H9 (cell line): ENCODE measurements at regions not wholly inside any gene's neighbourhood (a gene's known extent, or its start where the extent isn't known, plus 50 kb on each side); places are given as distances from the start of the nearest gene placed in this dataset.

ENCODE experiments used
- DNase-seq: peaks from one replicate; pipeline ENCODE4 v3.0.0-alpha.2; 2017
- H2AFZ ChIP-seq: one replicate; pipeline ENCODE4 v1.6.1; 2013; ENCODE audit warnings: mild to moderate bottlenecking, low read length, control low read depth, moderate library complexity
- H2AK5ac ChIP-seq: 2 replicates; pipeline ENCODE4 v1.6.1; 2013; ENCODE audit warnings: low read length, control low read depth, mixed read lengths; ENCODE audit not compliant: insufficient read length
- H2BK120ac ChIP-seq: one replicate; pipeline ENCODE4 v1.6.1; 2013; ENCODE audit warnings: low read depth, mild to moderate bottlenecking, low read length, control low read depth, inconsistent platforms; ENCODE audit not compliant: poor library complexity, severe bottlenecking
- H2BK12ac ChIP-seq: 2 replicates; pipeline ENCODE4 v1.6.1; 2013; ENCODE audit warnings: low read length, control low read depth, mixed read lengths, low read depth; ENCODE audit not compliant: insufficient read length
- H2BK15ac ChIP-seq: 2 replicates; pipeline ENCODE4 v1.6.1; 2013; ENCODE audit warnings: low read depth, low read length, control low read depth
- H2BK20ac ChIP-seq: one replicate; pipeline ENCODE4 v1.6.1; 2013; ENCODE audit warnings: low read depth, mild to moderate bottlenecking, low read length, control low read depth, inconsistent platforms; ENCODE audit not compliant: poor library complexity, severe bottlenecking
- H2BK5ac ChIP-seq: 2 replicates; pipeline ENCODE4 v1.6.1; 2013; ENCODE audit warnings: low read length, control low read depth, mixed read lengths; ENCODE audit not compliant: insufficient read length
- H3K14ac ChIP-seq: 2 replicates; pipeline ENCODE4 v1.6.1; 2013; ENCODE audit warnings: low read length, control low read depth; ENCODE audit not compliant: insufficient read depth
- H3K18ac ChIP-seq: 2 replicates; pipeline ENCODE4 v1.6.1; 2013; ENCODE audit warnings: low read depth, mild to moderate bottlenecking, mixed read lengths, low read length, control low read depth; ENCODE audit not compliant: insufficient read length
- H3K23ac ChIP-seq: 2 replicates; pipeline ENCODE4 v1.6.1; 2013; ENCODE audit warnings: low read length, control low read depth, mixed read lengths, low read depth; ENCODE audit not compliant: insufficient read length
- H3K23me2 ChIP-seq: 2 replicates; pipeline ENCODE4 v1.6.1; 2013; ENCODE audit warnings: low read depth, mild to moderate bottlenecking, mixed read lengths, low read length, control low read depth; ENCODE audit not compliant: insufficient read length, poor library complexity, severe bottlenecking
- H3K27ac ChIP-seq: 2 replicates; pipeline ENCODE4 v1.5.1; 2013; ENCODE audit warnings: low read length, control low read depth, mixed read lengths, low read depth; ENCODE audit not compliant: insufficient read length
- H3K27me3 ChIP-seq: 2 replicates; pipeline ENCODE4 v1.6.1; 2013; ENCODE audit warnings: low read length, control low read depth, inconsistent platforms; ENCODE audit not compliant: insufficient read depth
- H3K4ac ChIP-seq: 2 replicates; pipeline ENCODE4 v1.6.1; 2013; ENCODE audit warnings: low read depth, mild to moderate bottlenecking, control low read depth, inconsistent platforms, low read length, moderate library complexity
- H3K4me1 ChIP-seq: 2 replicates; pipeline ENCODE4 v1.6.1; 2013; ENCODE audit warnings: low read length, control low read depth, inconsistent platforms; ENCODE audit not compliant: insufficient read depth
- H3K4me2 ChIP-seq: 2 replicates; pipeline ENCODE4 v1.6.1; 2013; ENCODE audit warnings: low read length, control low read depth, mixed read lengths; ENCODE audit not compliant: insufficient read length, insufficient read depth
- H3K56ac ChIP-seq: 2 replicates; pipeline ENCODE4 v1.6.1; 2013; ENCODE audit warnings: low read depth, mild to moderate bottlenecking, mixed read lengths, low read length, control low read depth; ENCODE audit not compliant: insufficient read length
- H3K79me1 ChIP-seq: 2 replicates; pipeline ENCODE4 v1.6.1; 2013; ENCODE audit warnings: low read depth, mild to moderate bottlenecking, moderate library complexity, low read length, control low read depth, inconsistent platforms; ENCODE audit not compliant: insufficient read depth, poor library complexity, severe bottlenecking
- H3K79me2 ChIP-seq: 2 replicates; pipeline ENCODE4 v1.6.1; 2013; ENCODE audit warnings: low read length, control low read depth, inconsistent platforms; ENCODE audit not compliant: insufficient read depth
- H3K9ac ChIP-seq: 2 replicates; pipeline ENCODE4 v1.6.1; 2013; ENCODE audit warnings: low read length, control low read depth, mixed read lengths; ENCODE audit not compliant: insufficient read length; ENCODE audit errors: extremely low read depth
- H3K9me3 ChIP-seq: one replicate; pipeline ENCODE4 v1.6.1; 2013; ENCODE audit warnings: low read depth, low read length, inconsistent platforms; ENCODE audit not compliant: control insufficient read depth
- H3T11ph ChIP-seq: one replicate; pipeline ENCODE4 v1.6.1; 2013; ENCODE audit warnings: mild to moderate bottlenecking, low read length, control low read depth, inconsistent platforms
- H4K20me1 ChIP-seq: one replicate; pipeline ENCODE4 v1.6.1; 2013; ENCODE audit not compliant: control insufficient read depth, insufficient read length, insufficient read depth
- H4K5ac ChIP-seq: 2 replicates; pipeline ENCODE4 v1.6.1; 2013; ENCODE audit warnings: low read depth, mild to moderate bottlenecking, mixed read lengths, low read length, control low read depth; ENCODE audit not compliant: insufficient read length
- H4K8ac ChIP-seq: replicated peaks from 2 replicates; pipeline ENCODE4 v1.6.1; 2013; ENCODE audit warnings: low read length, control low read depth, mixed read lengths, low read depth; ENCODE audit not compliant: insufficient read length
- H4K91ac ChIP-seq: 2 replicates; pipeline ENCODE4 v1.6.1; 2013; ENCODE audit warnings: low read depth, mild to moderate bottlenecking, moderate library complexity, mixed read lengths, low read length, control low read depth; ENCODE audit not compliant: insufficient read length
- H3K27ac Mint-ChIP-seq, 3 experiments: 2 replicates in 2 of 3; 3 replicates in 1 of 3; pipeline ENCODE4 v1.8.0; 2020 to 2021; ENCODE audit warnings: mixed read lengths in 3 of 3, mild to moderate bottlenecking in 1 of 3, moderate library complexity in 1 of 3
- H3K27me3 Mint-ChIP-seq: 2 replicates; pipeline ENCODE4 v1.8.0; 2021; ENCODE audit warnings: low read depth, mild to moderate bottlenecking, moderate library complexity, mixed read lengths
- H3K36me3 Mint-ChIP-seq, 3 experiments: 2 replicates in 2 of 3; 3 replicates in 1 of 3; pipeline ENCODE4 v1.8.0; 2020 to 2021; ENCODE audit warnings: low read depth in 3 of 3, mixed read lengths in 3 of 3; ENCODE audit not compliant: insufficient read depth in 1 of 3
- H3K4me1 Mint-ChIP-seq, 2 experiments: 2 replicates each; pipeline ENCODE4 v1.8.0; 2020; ENCODE audit warnings: mixed read lengths in 2 of 2
- H3K4me3 Mint-ChIP-seq, 2 experiments: 2 replicates in 1 of 2; 3 replicates in 1 of 2; pipeline ENCODE4 v1.8.0; 2020 to 2021; ENCODE audit warnings: mild to moderate bottlenecking in 2 of 2, mixed read lengths in 2 of 2, moderate library complexity in 1 of 2
- H3K9me3 Mint-ChIP-seq, 2 experiments: 2 replicates in 1 of 2; 3 replicates in 1 of 2; pipeline ENCODE4 v1.8.0; 2020; ENCODE audit warnings: mild to moderate bottlenecking in 2 of 2, mixed read lengths in 2 of 2, moderate library complexity in 1 of 2
- CTCF ChIP-seq: fragments of 200-600 bp; sonication (generic); conservative IDR thresholded peaks from 3 replicates; pipeline ENCODE4 v1.8.0; 2021; ENCODE audit warnings: antibody characterized with exemption, mild to moderate bottlenecking
- WGBS: extraction: QIAGEN DNeasy Blood & Tissue Kit; methylation state at CpG from one replicate; pipeline ENCODE4 v1.1.7; 2013; ENCODE audit warnings: missing lambda C conversion rate, low lambda C conversion rate, mixed read lengths; ENCODE audit not compliant: insufficient read length; ENCODE audit errors: extremely low coverage; 5-methylcytosine and 5-hydroxymethylcytosine counted together

DNA sequence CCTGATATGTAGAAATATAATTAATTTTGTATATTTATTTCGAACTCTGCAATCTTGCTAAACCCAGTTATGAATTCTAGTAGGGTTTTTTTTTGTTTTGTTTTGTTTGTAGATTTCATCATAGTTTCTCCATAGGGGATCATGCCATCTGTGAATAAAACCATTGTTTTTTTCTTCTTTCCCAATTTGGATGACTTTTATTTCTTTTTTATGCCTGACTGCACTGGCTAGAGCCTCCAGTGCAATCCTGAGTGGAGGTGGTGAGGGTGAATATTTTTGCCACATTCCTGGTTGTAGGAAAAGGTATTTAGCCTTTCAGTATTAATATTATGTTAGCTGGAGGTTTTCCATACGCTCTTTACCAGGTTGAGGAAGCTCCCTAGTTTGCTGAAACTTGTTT lies 70.0 kb upstream of the GFPT2 start:
- H3K27me3 ChIP-seq, result no peaks in the 10 kb centered on the region
- no peaks in the 10 kb centered on the region for H3K79me2 ChIP-seq
- H3K14ac ChIP-seq, result no peak overlapping the region
- H2BK15ac ChIP-seq, result no peak overlapping the region
- H2BK120ac ChIP-seq, result no peak overlapping the region
- no peak for TF ChIP-seq CTCF
- H3K27me3 Mint-ChIP-seq, result peaks cover 6% of the 10 kb centered on the region
- 0 out of 7 replicates have a peak overlapping the region, but pooled peaks of 2 of the 3 experiments have one; percentile 19 to 44 for H3K27ac Mint-ChIP-seq
- no peak overlapping the region for H2BK5ac ChIP-seq
- no peak overlapping the region for H3K27ac ChIP-seq
- H3K9ac ChIP-seq, result no peak overlapping the region
- H3K4me3 Mint-ChIP-seq, result no peak overlapping the region
- no peak overlapping the region for H3K56ac ChIP-seq
- no peaks in the 10 kb centered on the region for H3K4me1 ChIP-seq
- H3K23ac ChIP-seq, result no peak overlapping the region
- no peak overlapping the region for H3T11ph ChIP-seq
- no peak overlapping the region for H3K4ac ChIP-seq
- no peak overlapping the region for H3K18ac ChIP-seq
- no peak overlapping the region for H2AK5ac ChIP-seq
- no peak overlapping the region for H2BK20ac ChIP-seq
- H3K4me2 ChIP-seq, result no peak overlapping the region
- H3K36me3 Mint-ChIP-seq, result peaks cover 0 to 3% (median 0%) of the 10 kb centered on the region in 3 experiments; a peak in 1 of 7 replicates
- no peak overlapping the region for H4K8ac ChIP-seq
- H2AFZ ChIP-seq, result no peak overlapping the region
- H4K5ac ChIP-seq, result no peak overlapping the region
- DNase-seq, result no peak
- H3K23me2 ChIP-seq, result no peaks in the 10 kb centered on the region
- no peak overlapping the region for H4K91ac ChIP-seq
- no peaks in the 10 kb centered on the region for H3K9me3 ChIP-seq
- H3K4me1 Mint-ChIP-seq, result peaks cover 10% of the 10 kb centered on the region in 2 experiments
- no peak overlapping the region for H2BK12ac ChIP-seq
- no CpG with 5 or more reads among the region's 2 CpGs for WGBS
- no peaks in the 10 kb centered on the region for H3K79me1 ChIP-seq
- H3K9me3 Mint-ChIP-seq, result peaks cover 4% of the 10 kb centered on the region in 2 experiments; a peak in 4 of 5 replicates
- H4K20me1 ChIP-seq, result no peaks in the 10 kb centered on the region
